ENCODE measurements at regions not wholly inside any gene's neighbourhood (a gene's known extent, or its start where the extent isn't known, plus 50 kb on each side); places are given as distances from the start of the nearest gene placed in this dataset.

DNA sequence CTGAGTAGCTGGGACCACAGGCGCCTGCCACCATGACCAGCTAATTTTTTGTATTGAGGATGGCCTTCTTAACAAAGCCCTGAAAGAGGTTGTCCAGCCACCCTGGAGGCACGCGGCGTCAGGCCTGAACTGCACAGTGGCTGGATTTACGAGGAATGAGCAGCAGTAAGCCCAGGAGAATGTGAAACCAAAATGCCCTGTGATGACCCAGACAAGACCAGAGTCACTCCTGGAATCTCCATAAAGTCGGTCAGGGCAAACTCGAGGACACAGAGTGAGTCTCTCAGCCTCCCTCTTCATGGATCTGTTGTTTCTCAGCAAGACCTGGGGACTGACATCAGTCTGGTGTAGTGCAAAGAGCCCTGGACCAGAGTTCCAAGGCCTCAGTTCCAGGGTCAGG lies 53.2 kb upstream of the C5orf58 start:
- no peak for TF ChIP-seq POLR2A (IDR thresholded peaks at IDR 0.05; ENCODE audit: low read length)
- TF ChIP-seq GATA1 (IDR thresholded peaks at IDR 0.05; ENCODE audit: low read depth, low read length): no peak

Data from erythroblast (primary cell).